ENCODE measurements at regions not wholly inside any gene's neighbourhood (a gene's known extent, or its start where the extent isn't known, plus 50 kb on each side); places are given as distances from the start of the nearest gene placed in this dataset.

DNA sequence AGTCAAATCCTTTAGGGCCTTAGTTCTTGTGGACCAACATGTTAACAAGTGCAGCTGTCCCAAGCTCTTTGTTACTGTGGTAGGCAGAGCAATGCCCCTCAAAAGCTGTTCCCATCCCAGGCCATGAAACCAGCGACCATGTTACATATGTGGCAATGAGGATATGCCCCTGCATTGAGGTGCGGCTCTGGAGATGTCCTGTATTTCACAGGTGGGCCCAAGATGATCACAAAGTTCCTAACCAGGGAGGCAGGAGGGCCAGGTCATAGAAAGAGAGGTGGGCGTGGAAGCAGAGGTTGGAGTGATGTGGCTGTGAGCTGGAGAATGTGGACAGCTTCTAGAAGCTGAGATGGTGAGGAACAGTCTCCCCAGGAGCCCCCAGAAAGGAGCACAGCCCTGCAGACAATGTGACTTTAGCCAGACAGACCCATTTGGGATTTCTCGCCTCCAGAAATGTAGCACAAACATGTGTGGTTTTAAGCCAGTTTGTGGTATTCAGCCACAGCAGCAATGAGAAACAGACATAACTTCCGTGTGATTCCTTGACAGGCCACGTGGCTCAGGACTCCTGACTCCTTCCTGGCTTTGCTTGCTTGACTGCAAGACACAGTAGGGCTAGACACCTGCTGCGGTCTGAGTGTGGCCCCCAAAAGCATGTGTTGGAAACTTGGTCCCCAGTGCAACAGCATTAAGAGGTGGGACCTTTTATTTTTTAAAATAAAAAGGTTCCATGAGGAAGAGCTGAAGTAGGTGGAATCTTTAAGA lies 778.3 kb downstream of the KCNJ18 start:
- Mint-ChIP-seq H3K4me1 (no peaks in the 10 kb centered on the region), H3K36me3 (no peaks in the 10 kb centered on the region)
- POLR2A ChIA-PET = no interaction called here

DNA sequence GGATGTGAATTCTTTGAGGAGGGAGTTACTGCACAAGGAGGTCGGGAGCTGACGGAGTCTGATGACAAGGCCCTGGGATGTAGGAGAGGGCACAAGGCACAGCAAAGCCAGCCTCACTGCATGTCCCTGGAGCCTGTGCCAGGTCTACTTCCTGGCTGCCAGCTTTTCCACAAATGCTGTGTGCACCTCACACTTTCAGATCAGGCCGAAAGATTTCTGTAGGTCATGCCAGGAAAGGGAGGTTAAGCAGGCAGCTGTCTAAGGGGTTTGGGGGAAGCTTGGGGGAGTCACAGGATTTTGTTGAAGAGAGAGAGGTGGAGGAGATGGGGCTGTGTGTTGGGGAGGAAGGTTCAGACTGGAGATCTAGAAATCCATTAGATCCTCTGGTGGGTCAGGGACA lies 792.5 kb downstream of the KCNJ18 start:
- POLR2A ChIA-PET = no interaction called here
- CTCF ChIA-PET = no interaction called here
- Mint-ChIP-seq H3K27ac (no peak overlapping the region), H3K9me3 (peaks cover 3 to 49% (median 31%) of the 10 kb centered on the region in 11 donors), H3K27me3 (no peaks in the 10 kb centered on the region), H3K4me3 (no peak overlapping the region), H3K4me1 (no peaks in the 10 kb centered on the region), H3K36me3 (no peaks in the 10 kb centered on the region)
- Histone ChIP-seq H3K27ac (ENCODE audit: low read depth, low read length) (no peak overlapping the region), H3K27me3 (ENCODE audit: control insufficient read depth in 2 of 2, insufficient read depth in 2 of 2, low read length in 2 of 2) (no peaks in the 10 kb centered on the region), H3K4me1 (ENCODE audit: control insufficient read depth in 2 of 2, insufficient read depth in 2 of 2, low read length in 2 of 2) (no peaks in the 10 kb centered on the region), H3K4me3 (ENCODE audit: low read length) (no peak overlapping the region), H3K9me3 (ENCODE audit: control insufficient read depth in 2 of 3, low read length in 3 of 3) (peaks cover 0 to 20% (median 0%) of the 10 kb centered on the region in 3 experiments), H3K36me3 (ENCODE audit: control insufficient read depth in 2 of 3, insufficient read depth in 3 of 3, low read length in 3 of 3) (no peaks in the 10 kb centered on the region)
- intact Hi-C loops (cut with micrococcal nuclease) = no loop called here
- DNase-seq = no peak
- ATAC-seq = no peak

More for the DNA sequence above, 778.3 kb downstream of the KCNJ18 start:
- CTCF ChIA-PET = no interaction called here
- H3K27me3 ChIP-seq (ENCODE audit: control insufficient read depth in 2 of 2, insufficient read depth in 2 of 2, low read length in 2 of 2) = no peaks in the 10 kb centered on the region
- H3K9me3 Mint-ChIP-seq = peaks cover 6 to 48% (median 14%) of the 10 kb centered on the region in 11 donors
- no peak overlapping the region for H3K4me3 Mint-ChIP-seq
- no peak overlapping the region for H3K4me3 ChIP-seq (ENCODE audit: low read length)
- no peak for ATAC-seq
- no peak overlapping the region for H3K27ac ChIP-seq (ENCODE audit: low read depth, low read length)
- no peaks in the 10 kb centered on the region for H3K9me3 ChIP-seq (ENCODE audit: control insufficient read depth in 2 of 3, low read length in 3 of 3)
- no peak for DNase-seq
- H3K4me1 ChIP-seq (ENCODE audit: control insufficient read depth in 2 of 2, insufficient read depth in 2 of 2, low read length in 2 of 2) = no peaks in the 10 kb centered on the region
- H3K27me3 Mint-ChIP-seq = no peaks in the 10 kb centered on the region
- no peaks in the 10 kb centered on the region for H3K36me3 ChIP-seq (ENCODE audit: control insufficient read depth in 2 of 3, insufficient read depth in 3 of 3, low read length in 3 of 3)
- H3K27ac Mint-ChIP-seq = no peak overlapping the region
- intact Hi-C loops (cut with micrococcal nuclease) = no loop called here

- peaks cover 0 to 5% (median 0%) of the 10 kb centered on the region in 5 donors for H3K36me3 Mint-ChIP-seq
- H3K9me3 ChIP-seq (ENCODE audit: control insufficient read depth in 2 of 3, low read length in 3 of 3) = peaks cover 0 to 20% (median 0%) of the 10 kb centered on the region in 3 experiments
- no peak overlapping the region for H3K4me3 ChIP-seq (ENCODE audit: low read length)
- POLR2A ChIA-PET = no interaction called here
- H3K4me1 ChIP-seq (ENCODE audit: control insufficient read depth in 2 of 2, insufficient read depth in 2 of 2, low read length in 2 of 2) = no peaks in the 10 kb centered on the region
- H3K9me3 Mint-ChIP-seq = peaks cover 11 to 58% (median 16%) of the 10 kb centered on the region in 11 donors
- H3K4me1 Mint-ChIP-seq = no peaks in the 10 kb centered on the region
- DNase-seq (no peak), ATAC-seq (no peak)
- CTCF ChIA-PET = no interaction called here
- no peaks in the 10 kb centered on the region for H3K27me3 Mint-ChIP-seq
- intact Hi-C loops (cut with micrococcal nuclease) = no loop called here
- H3K36me3 ChIP-seq (ENCODE audit: control insufficient read depth in 2 of 3, insufficient read depth in 3 of 3, low read length in 3 of 3) = no peaks in the 10 kb centered on the region
- H3K27me3 ChIP-seq (ENCODE audit: control insufficient read depth in 2 of 2, insufficient read depth in 2 of 2, low read length in 2 of 2) = no peaks in the 10 kb centered on the region
- H3K4me3 Mint-ChIP-seq = no peak overlapping the region
- H3K27ac ChIP-seq (ENCODE audit: low read depth, low read length) = no peak overlapping the region
- no peak overlapping the region for H3K27ac Mint-ChIP-seq
These were observed 798.1 kb downstream of the KCNJ18 start for GRCh38 chr17:22490399-22490798.

- H3K9me3 Mint-ChIP-seq = peaks cover 5 to 57% (median 16%) of the 10 kb centered on the region in 11 donors
These were observed 800.0 kb downstream of the KCNJ18 start for GRCh38 chr17:22492331-22492730.

DNA sequence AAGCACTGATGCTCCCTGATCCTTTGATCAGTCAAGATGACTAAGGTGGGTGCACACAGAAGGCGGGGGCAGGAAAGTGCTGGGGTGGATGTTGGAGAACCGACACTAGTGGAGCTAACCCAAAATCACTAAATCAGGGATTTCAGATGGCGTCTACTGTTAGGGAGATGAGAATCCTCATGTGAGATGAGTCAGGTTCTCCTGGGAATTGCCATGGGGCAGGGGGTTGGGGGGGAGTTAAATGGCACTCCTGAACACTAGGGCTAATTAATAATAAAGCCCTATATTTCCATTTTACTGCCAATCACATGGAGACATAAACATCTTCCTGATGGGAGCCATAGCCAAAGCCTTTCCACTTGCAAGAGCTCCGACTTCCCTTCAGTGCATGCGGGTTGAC lies 804.1 kb downstream of the KCNJ18 start:
- no peaks in the 10 kb centered on the region for H3K4me1 ChIP-seq (ENCODE audit: control insufficient read depth in 2 of 2, insufficient read depth in 2 of 2, low read length in 2 of 2)
- H3K4me3 Mint-ChIP-seq = no peak overlapping the region
- H3K27me3 ChIP-seq (ENCODE audit: control insufficient read depth in 2 of 2, insufficient read depth in 2 of 2, low read length in 2 of 2) = no peaks in the 10 kb centered on the region
- no peaks in the 10 kb centered on the region for H3K36me3 ChIP-seq (ENCODE audit: control insufficient read depth in 2 of 3, insufficient read depth in 3 of 3, low read length in 3 of 3)
- CTCF ChIA-PET = no interaction called here
- H3K9me3 ChIP-seq (ENCODE audit: control insufficient read depth in 2 of 3, low read length in 3 of 3) = no peaks in the 10 kb centered on the region
- no peaks in the 10 kb centered on the region for H3K4me1 Mint-ChIP-seq
- H3K27ac Mint-ChIP-seq = no peak overlapping the region
- peaks cover 6 to 49% (median 22%) of the 10 kb centered on the region in 11 donors for H3K9me3 Mint-ChIP-seq
- no peak overlapping the region for H3K27ac ChIP-seq (ENCODE audit: low read depth, low read length)
- no peak overlapping the region for H3K4me3 ChIP-seq (ENCODE audit: low read length)
- no peaks in the 10 kb centered on the region for H3K36me3 Mint-ChIP-seq
- no peaks in the 10 kb centered on the region for H3K27me3 Mint-ChIP-seq
- DNase-seq (no peak), ATAC-seq (no peak)
- POLR2A ChIA-PET = no interaction called here
- intact Hi-C loops (cut with micrococcal nuclease) = no loop called here

More at GRCh38 chr17:22492331-22492730, 800.0 kb downstream of the KCNJ18 start:
- POLR2A ChIA-PET = no interaction called here
- ATAC-seq = no peak
- Mint-ChIP-seq H3K4me3 (no peak overlapping the region), H3K36me3 (peaks cover 0 to 5% (median 0%) of the 10 kb centered on the region in 5 donors), H3K4me1 (no peaks in the 10 kb centered on the region), H3K27me3 (no peaks in the 10 kb centered on the region), H3K27ac (no peak overlapping the region)
- Histone ChIP-seq H3K27ac (ENCODE audit: low read depth, low read length) (no peak overlapping the region), H3K4me1 (ENCODE audit: control insufficient read depth in 2 of 2, insufficient read depth in 2 of 2, low read length in 2 of 2) (no peaks in the 10 kb centered on the region), H3K27me3 (ENCODE audit: control insufficient read depth in 2 of 2, insufficient read depth in 2 of 2, low read length in 2 of 2) (no peaks in the 10 kb centered on the region), H3K36me3 (ENCODE audit: control insufficient read depth in 2 of 3, insufficient read depth in 3 of 3, low read length in 3 of 3) (no peaks in the 10 kb centered on the region), H3K9me3 (ENCODE audit: control insufficient read depth in 2 of 3, low read length in 3 of 3) (peaks cover 0 to 8% (median 0%) of the 10 kb centered on the region in 3 experiments), H3K4me3 (ENCODE audit: low read length) (no peak overlapping the region)
- CTCF ChIA-PET = no interaction called here
- intact Hi-C loops (cut with micrococcal nuclease) = no loop called here
- DNase-seq = no peak

- intact Hi-C loops (cut with micrococcal nuclease) = no loop called here
- no peak overlapping the region for H3K4me3 Mint-ChIP-seq
- no peaks in the 10 kb centered on the region for H3K36me3 Mint-ChIP-seq
These were observed 811.1 kb downstream of the KCNJ18 start for GRCh38 chr17:22503322-22503899.

DNA sequence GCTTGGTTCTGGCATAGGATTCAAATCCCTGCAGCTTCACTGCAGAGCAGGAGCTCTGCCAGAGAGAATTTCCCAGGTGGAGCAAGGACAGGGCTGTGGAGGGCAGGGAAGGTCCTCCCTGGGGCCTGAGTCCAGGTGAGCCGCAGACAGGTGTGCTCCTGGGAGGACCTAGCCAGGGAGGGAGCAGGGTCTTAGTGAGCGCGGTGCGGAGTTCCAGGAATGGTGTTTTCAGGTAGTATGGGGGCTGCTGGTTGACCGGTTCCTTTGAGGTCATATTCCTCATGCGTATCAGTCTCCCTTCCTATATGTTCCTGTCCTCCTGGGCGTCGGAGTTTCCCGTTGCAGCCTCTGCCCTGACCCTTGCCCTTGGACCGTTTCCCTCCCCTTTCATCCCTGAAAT lies 813.3 kb downstream of the KCNJ18 start:
- CTCF ChIA-PET = no interaction called here
- DNase-seq (no peak), ATAC-seq (no peak)
- H3K27me3 ChIP-seq (ENCODE audit: control insufficient read depth in 2 of 2, insufficient read depth in 2 of 2, low read length in 2 of 2) = no peaks in the 10 kb centered on the region
- POLR2A ChIA-PET = no interaction called here
- peaks cover 0 to 24% (median 13%) of the 10 kb centered on the region in 11 donors for H3K9me3 Mint-ChIP-seq
- H3K4me3 Mint-ChIP-seq = no peak overlapping the region
- no peak overlapping the region for H3K27ac ChIP-seq (ENCODE audit: low read depth, low read length)
- intact Hi-C loops (cut with micrococcal nuclease) = no loop called here
- H3K27ac Mint-ChIP-seq = no peak overlapping the region
- no peaks in the 10 kb centered on the region for H3K4me1 Mint-ChIP-seq
- H3K4me1 ChIP-seq (ENCODE audit: control insufficient read depth in 2 of 2, insufficient read depth in 2 of 2, low read length in 2 of 2) = no peaks in the 10 kb centered on the region
- no peaks in the 10 kb centered on the region for H3K36me3 Mint-ChIP-seq
- no peaks in the 10 kb centered on the region for H3K27me3 Mint-ChIP-seq
- no peak overlapping the region for H3K4me3 ChIP-seq (ENCODE audit: low read length)
- no peaks in the 10 kb centered on the region for H3K36me3 ChIP-seq (ENCODE audit: control insufficient read depth in 2 of 3, insufficient read depth in 3 of 3, low read length in 3 of 3)
- peaks cover 0 to 16% (median 0%) of the 10 kb centered on the region in 3 experiments for H3K9me3 ChIP-seq (ENCODE audit: control insufficient read depth in 2 of 3, low read length in 3 of 3)

More at GRCh38 chr17:22503322-22503899, 811.1 kb downstream of the KCNJ18 start:
- DNase-seq (no peak), ATAC-seq (no peak)
- no peak overlapping the region for H3K4me3 ChIP-seq (ENCODE audit: low read length)
- Mint-ChIP-seq H3K27ac (no peak overlapping the region), H3K4me1 (no peaks in the 10 kb centered on the region), H3K9me3 (peaks cover 3 to 33% (median 20%) of the 10 kb centered on the region in 11 donors), H3K27me3 (no peaks in the 10 kb centered on the region)
- peaks cover 0 to 16% (median 0%) of the 10 kb centered on the region in 3 experiments for H3K9me3 ChIP-seq (ENCODE audit: control insufficient read depth in 2 of 3, low read length in 3 of 3)
- H3K27ac ChIP-seq (ENCODE audit: low read depth, low read length) = no peak overlapping the region
- POLR2A ChIA-PET = no interaction called here
- no peaks in the 10 kb centered on the region for H3K27me3 ChIP-seq (ENCODE audit: control insufficient read depth in 2 of 2, insufficient read depth in 2 of 2, low read length in 2 of 2)
- no peaks in the 10 kb centered on the region for H3K36me3 ChIP-seq (ENCODE audit: control insufficient read depth in 2 of 3, insufficient read depth in 3 of 3, low read length in 3 of 3)
- CTCF ChIA-PET = no interaction called here
- no peaks in the 10 kb centered on the region for H3K4me1 ChIP-seq (ENCODE audit: control insufficient read depth in 2 of 2, insufficient read depth in 2 of 2, low read length in 2 of 2)
